ENCODE measurements at regions not wholly inside any gene's neighbourhood (a gene's known extent, or its start where the extent isn't known, plus 50 kb on each side); places are given as distances from the start of the nearest gene placed in this dataset.

DNA sequence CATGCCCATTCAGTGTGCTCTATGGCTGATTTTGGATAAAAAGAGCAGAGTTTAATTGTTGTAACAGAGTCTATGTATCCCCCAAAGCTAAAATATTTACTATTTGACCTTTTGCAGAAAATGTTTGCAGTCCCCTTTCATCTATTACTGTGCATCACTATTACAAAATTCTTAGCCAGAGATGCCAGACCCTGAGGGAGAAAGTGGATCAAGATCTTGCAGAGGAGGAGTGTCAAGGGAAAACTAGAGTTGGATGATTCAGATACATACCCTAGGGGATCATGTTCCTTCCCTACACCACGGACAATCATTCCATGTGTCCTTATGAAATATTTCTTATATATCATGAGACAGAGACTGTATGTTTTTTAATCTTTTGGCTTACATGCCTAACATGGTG lies 68.6 kb upstream of the TPRG1 start:
- Histone ChIP-seq H3K4me3 (ENCODE audit: low read depth in 2 of 2, low read length in 2 of 2) (no peak overlapping the region), H3K27me3 (ENCODE audit: control insufficient read depth, insufficient read depth, low read length) (peaks cover 6% of the 10 kb centered on the region; the same call in 1 of the 2 replicates), H3K9me3 (ENCODE audit: control insufficient read depth, insufficient read depth, low read depth, low read length) (no peaks in the 10 kb centered on the region), H3K4me1 (ENCODE audit: control insufficient read depth, insufficient read depth, low read length) (no peaks in the 10 kb centered on the region), H3K27ac (ENCODE audit: low read length) (no peak overlapping the region), H3K36me3 (ENCODE audit: control insufficient read depth, insufficient read depth, low read length) (no peaks in the 10 kb centered on the region)
- in situ Hi-C loops (cut with HindIII; ENCODE audit: low pct_unique_long_range_greater_than_20kb, low sequenced_read_pairs) (no loop called here), intact Hi-C loops (cut with micrococcal nuclease; ENCODE audit: unreplicated experiment) (no loop called here)
- ChIA-PET POLR2A (no interaction called here), CTCF (no interaction called here)
- no peak for TF ChIP-seq TCF7L2 (IDR thresholded peaks at IDR 0.05; ENCODE audit: low read depth, low read length)
- TF ChIP-seq POLR2AphosphoS5 (IDR thresholded peaks at IDR 0.05; ENCODE audit: low read depth, low read length) = no peak
- TF ChIP-seq, protein P1, sequence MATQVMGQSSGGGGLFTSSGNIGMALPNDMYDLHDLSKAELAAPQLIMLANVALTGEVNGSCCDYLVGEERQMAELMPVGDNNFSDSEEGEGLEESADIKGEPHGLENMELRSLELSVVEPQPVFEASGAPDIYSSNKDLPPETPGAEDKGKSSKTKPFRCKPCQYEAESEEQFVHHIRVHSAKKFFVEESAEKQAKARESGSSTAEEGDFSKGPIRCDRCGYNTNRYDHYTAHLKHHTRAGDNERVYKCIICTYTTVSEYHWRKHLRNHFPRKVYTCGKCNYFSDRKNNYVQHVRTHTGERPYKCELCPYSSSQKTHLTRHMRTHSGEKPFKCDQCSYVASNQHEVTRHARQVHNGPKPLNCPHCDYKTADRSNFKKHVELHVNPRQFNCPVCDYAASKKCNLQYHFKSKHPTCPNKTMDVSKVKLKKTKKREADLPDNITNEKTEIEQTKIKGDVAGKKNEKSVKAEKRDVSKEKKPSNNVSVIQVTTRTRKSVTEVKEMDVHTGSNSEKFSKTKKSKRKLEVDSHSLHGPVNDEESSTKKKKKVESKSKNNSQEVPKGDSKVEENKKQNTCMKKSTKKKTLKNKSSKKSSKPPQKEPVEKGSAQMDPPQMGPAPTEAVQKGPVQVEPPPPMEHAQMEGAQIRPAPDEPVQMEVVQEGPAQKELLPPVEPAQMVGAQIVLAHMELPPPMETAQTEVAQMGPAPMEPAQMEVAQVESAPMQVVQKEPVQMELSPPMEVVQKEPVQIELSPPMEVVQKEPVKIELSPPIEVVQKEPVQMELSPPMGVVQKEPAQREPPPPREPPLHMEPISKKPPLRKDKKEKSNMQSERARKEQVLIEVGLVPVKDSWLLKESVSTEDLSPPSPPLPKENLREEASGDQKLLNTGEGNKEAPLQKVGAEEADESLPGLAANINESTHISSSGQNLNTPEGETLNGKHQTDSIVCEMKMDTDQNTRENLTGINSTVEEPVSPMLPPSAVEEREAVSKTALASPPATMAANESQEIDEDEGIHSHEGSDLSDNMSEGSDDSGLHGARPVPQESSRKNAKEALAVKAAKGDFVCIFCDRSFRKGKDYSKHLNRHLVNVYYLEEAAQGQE (IDR thresholded peaks at IDR 0.05; ENCODE audit: insufficient read depth in 1 of 2, low read depth in 2 of 2, low read length in 1 of 2) = no peak
- TF ChIP-seq, protein P2, sequence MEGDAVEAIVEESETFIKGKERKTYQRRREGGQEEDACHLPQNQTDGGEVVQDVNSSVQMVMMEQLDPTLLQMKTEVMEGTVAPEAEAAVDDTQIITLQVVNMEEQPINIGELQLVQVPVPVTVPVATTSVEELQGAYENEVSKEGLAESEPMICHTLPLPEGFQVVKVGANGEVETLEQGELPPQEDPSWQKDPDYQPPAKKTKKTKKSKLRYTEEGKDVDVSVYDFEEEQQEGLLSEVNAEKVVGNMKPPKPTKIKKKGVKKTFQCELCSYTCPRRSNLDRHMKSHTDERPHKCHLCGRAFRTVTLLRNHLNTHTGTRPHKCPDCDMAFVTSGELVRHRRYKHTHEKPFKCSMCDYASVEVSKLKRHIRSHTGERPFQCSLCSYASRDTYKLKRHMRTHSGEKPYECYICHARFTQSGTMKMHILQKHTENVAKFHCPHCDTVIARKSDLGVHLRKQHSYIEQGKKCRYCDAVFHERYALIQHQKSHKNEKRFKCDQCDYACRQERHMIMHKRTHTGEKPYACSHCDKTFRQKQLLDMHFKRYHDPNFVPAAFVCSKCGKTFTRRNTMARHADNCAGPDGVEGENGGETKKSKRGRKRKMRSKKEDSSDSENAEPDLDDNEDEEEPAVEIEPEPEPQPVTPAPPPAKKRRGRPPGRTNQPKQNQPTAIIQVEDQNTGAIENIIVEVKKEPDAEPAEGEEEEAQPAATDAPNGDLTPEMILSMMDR (IDR thresholded peaks at IDR 0.05) = no peak
- TF ChIP-seq SIN3A (IDR thresholded peaks at IDR 0.05; ENCODE audit: borderline replicate concordance, insufficient read depth, low read depth, low read length) = no peak
- no peak for DNase-seq (ENCODE audit: low read depth, low spot score)
- ATAC-seq = no peak
- BruUV-seq (replicated peaks) = no TSS peak

DNA sequence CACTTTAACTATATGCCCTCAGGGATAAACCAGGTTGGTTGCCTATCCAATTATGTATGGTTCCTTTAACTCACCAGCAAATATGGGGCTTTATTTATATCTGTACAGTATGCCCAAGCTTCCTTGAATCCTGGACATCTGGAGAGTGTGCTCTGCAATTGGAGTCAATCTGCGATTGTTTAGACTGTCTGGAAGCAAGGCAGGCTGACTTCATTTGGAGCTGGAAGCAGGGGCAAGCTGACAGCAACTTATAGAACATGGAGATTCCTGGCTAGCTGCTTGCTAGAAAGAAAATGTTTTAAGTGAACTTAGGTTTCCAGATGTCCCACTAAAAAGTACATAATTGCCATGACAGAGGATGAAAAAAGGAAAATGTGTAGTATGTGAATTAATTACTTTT lies 63.7 kb upstream of the TPRG1 start:
- ATAC-seq = no peak
- Histone ChIP-seq H3K9me3 (ENCODE audit: control insufficient read depth, insufficient read depth, low read depth, low read length) (no peaks in the 10 kb centered on the region), H3K27ac (ENCODE audit: low read length) (no peak overlapping the region), H3K4me3 (ENCODE audit: low read depth in 2 of 2, low read length in 2 of 2) (no peak overlapping the region), H3K36me3 (ENCODE audit: control insufficient read depth, insufficient read depth, low read length) (no peaks in the 10 kb centered on the region), H3K27me3 (ENCODE audit: control insufficient read depth, insufficient read depth, low read length) (peaks cover 13% of the 10 kb centered on the region; the same call in 1 of the 2 replicates), H3K4me1 (ENCODE audit: control insufficient read depth, insufficient read depth, low read length) (no peaks in the 10 kb centered on the region)
- BruUV-seq (replicated peaks) = no TSS peak
- DNase-seq (ENCODE audit: low read depth, low spot score) = no peak
- ChIA-PET POLR2A (no interaction called here), CTCF (no interaction called here)
- in situ Hi-C loops (cut with HindIII; ENCODE audit: low pct_unique_long_range_greater_than_20kb, low sequenced_read_pairs) (no loop called here), intact Hi-C loops (cut with micrococcal nuclease; ENCODE audit: unreplicated experiment) (no loop called here)
- TF ChIP-seq, protein P1 (IDR thresholded peaks at IDR 0.05; ENCODE audit: insufficient read depth in 1 of 2, low read depth in 2 of 2, low read length in 1 of 2) = no peak
- TF ChIP-seq SIN3A (IDR thresholded peaks at IDR 0.05; ENCODE audit: borderline replicate concordance, insufficient read depth, low read depth, low read length) (no peak), TCF7L2 (IDR thresholded peaks at IDR 0.05; ENCODE audit: low read depth, low read length) (no peak), POLR2AphosphoS5 (IDR thresholded peaks at IDR 0.05; ENCODE audit: low read depth, low read length) (no peak)
- TF ChIP-seq, protein P2 (IDR thresholded peaks at IDR 0.05) = no peak
